Pancreas (tissue), 10 donors: ENCODE measurements at regions not wholly inside any gene's neighbourhood (a gene's known extent, or its start where the extent isn't known, plus 50 kb on each side); places are given as distances from the start of the nearest gene placed in this dataset.

Experiments used
- ATAC-seq, 4 donors: fragments of 200-7000 bp; cut with Tn5 transposase; one replicate each; pipeline versions ENCODE4 v1.8.0 to v1.9.1; 2020; ENCODE audit warnings: mild to moderate bottlenecking in 4 of 4, moderate library complexity in 4 of 4
- DNase-seq, 6 donors: peaks; one replicate each; pipeline ENCODE4 v3.0.0-alpha.2; 2020
- FAIRE-seq: peaks from 2 replicates; lab custom pipeline; 2012; peaks lifted over from hg19 to GRCh38; lab: Jason Lieb, UNC
- H3K27ac ChIP-seq, 4 donors: fragments of 200-600 bp; sonication (generic); 1 replicate in 3 of 4; 2 replicates in 1 of 4; pipeline versions ENCODE4 v1.5.0 to v1.8.0; 2020
- H3K27me3 ChIP-seq, 4 donors: fragments of 200-600 bp; one replicate each; pipeline ENCODE4 v1.8.0; 2021
- H3K36me3 ChIP-seq, 3 donors: fragments of 200-600 bp; sonication (generic) in 1 of 3; one replicate each; pipeline versions ENCODE4 v1.5.0 to v1.8.0; 2020 to 2021
- H3K4me1 ChIP-seq, 3 donors: fragments of 200-600 bp; one replicate each; pipeline ENCODE4 v1.8.0; 2021
- H3K4me3 ChIP-seq, 4 donors: fragments of 200-600 bp; sonication (generic) in 2 of 4; one replicate each; pipeline versions ENCODE4 v1.5.0 to v1.8.0; 2020 to 2021
- H3K9me3 ChIP-seq, 4 donors: fragments of 200-600 bp; one replicate each; pipeline ENCODE4 v1.8.0; 2021
- whole genome bisulfite sequencing, 2 donors: extraction: QIAGEN DNeasy Blood & Tissue Kit; methylation state at CpG; one replicate each; pipeline ENCODE4 v1.1.7; 2013; 5-methylcytosine and 5-hydroxymethylcytosine counted together
- intact Hi-C, 3 donors: fragments of 100-400 bp; cut with DNase I; formaldehyde crosslinking; loops; one replicate each; pipeline versions ENCODE4 v1.11.1 to v1.14.2; 2022
- TF ChIP-seq, protein P1 (sequence below), 4 donors: fragments of 200-600 bp; sonication (generic) in 3 of 4; IDR thresholded peaks; one replicate each; pipeline versions ENCODE4 v1.5.0 to v1.8.0; 2021; ENCODE audit warnings: antibody characterized with exemption in 4 of 4
- donor health status: healthy with polysubstance abuse.
- donor health status: DM: no; HTN: no; CAD: no; lungs with moderate emphysema.
- donor health status: DM: no; HTN: no; CAD: no.
- donor health status: control.
- donor health status: control.
- donor health status: Bipolar disorder and iron deficiency.
- donor health status: DM: yes; HTN: yes; CAD: no.
- donor health status: DM: no; HTN: no; CAD: no.
- donor health status: DM: no; HTN: no; CAD: no.
- donor health status: DM: yes; HTN: yes; CAD: no.

DNA sequence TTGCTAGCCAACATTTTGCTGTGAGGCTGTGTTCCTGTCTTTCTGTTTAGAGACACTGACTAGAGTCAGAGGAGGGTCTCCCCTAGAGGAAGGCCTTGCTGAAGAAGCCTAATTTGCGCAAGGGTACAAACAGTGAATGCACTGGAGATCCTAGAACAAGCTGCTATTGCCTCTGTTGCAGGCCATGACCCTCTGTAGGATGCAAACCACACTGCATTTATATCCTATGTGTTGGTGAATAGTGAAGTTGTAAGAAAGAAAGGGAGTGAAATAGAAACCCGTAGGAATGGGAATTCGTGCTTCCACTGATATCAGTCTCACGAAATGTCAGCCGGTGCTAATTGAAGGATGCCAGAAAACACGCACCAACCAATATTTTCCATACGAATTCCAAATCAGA, 88.2 kb downstream of the GJA1 start:
- no peaks in the 10 kb centered on the region for H3K4me1 ChIP-seq
- FAIRE-seq = no peak
- H3K27ac ChIP-seq = no peak overlapping the region
- ATAC-seq = no peak
- H3K4me3 ChIP-seq = no peak overlapping the region
- no peaks in the 10 kb centered on the region for H3K36me3 ChIP-seq
- intact Hi-C loops = no loop called here
- TF ChIP-seq, protein P1, sequence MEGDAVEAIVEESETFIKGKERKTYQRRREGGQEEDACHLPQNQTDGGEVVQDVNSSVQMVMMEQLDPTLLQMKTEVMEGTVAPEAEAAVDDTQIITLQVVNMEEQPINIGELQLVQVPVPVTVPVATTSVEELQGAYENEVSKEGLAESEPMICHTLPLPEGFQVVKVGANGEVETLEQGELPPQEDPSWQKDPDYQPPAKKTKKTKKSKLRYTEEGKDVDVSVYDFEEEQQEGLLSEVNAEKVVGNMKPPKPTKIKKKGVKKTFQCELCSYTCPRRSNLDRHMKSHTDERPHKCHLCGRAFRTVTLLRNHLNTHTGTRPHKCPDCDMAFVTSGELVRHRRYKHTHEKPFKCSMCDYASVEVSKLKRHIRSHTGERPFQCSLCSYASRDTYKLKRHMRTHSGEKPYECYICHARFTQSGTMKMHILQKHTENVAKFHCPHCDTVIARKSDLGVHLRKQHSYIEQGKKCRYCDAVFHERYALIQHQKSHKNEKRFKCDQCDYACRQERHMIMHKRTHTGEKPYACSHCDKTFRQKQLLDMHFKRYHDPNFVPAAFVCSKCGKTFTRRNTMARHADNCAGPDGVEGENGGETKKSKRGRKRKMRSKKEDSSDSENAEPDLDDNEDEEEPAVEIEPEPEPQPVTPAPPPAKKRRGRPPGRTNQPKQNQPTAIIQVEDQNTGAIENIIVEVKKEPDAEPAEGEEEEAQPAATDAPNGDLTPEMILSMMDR (IDR thresholded peaks at IDR 0.05) = no peak
- no peak for DNase-seq
- WGBS, 2 donors = 87 to 94% methylated on average over 7 of the region's 7 CpGs
- H3K27me3 ChIP-seq = no peaks in the 10 kb centered on the region
- H3K9me3 ChIP-seq = no peaks in the 10 kb centered on the region

GRCh38 chr6:121526282-121526681, 90.8 kb downstream of the GJA1 start:
- no peak for ATAC-seq
- DNase-seq = no peak
- no peaks in the 10 kb centered on the region for H3K36me3 ChIP-seq
- H3K27ac ChIP-seq = no peak overlapping the region
- WGBS, 2 donors = 89 to 94% methylated on average over 1 of the region's 1 CpG
- no peaks in the 10 kb centered on the region for H3K9me3 ChIP-seq
- no peak overlapping the region for H3K4me3 ChIP-seq
- FAIRE-seq = no peak
- intact Hi-C loops = no loop called here
- H3K4me1 ChIP-seq = no peaks in the 10 kb centered on the region
- TF ChIP-seq, protein P1 (IDR thresholded peaks at IDR 0.05) = no peak
- no peaks in the 10 kb centered on the region for H3K27me3 ChIP-seq

- 8% methylated on average over 4 of the region's 4 CpGs for WGBS, 2 donors
- no peaks in the 10 kb centered on the region for H3K36me3 ChIP-seq
- FAIRE-seq = no peak
- H3K27me3 ChIP-seq = no peaks in the 10 kb centered on the region
- no peak overlapping the region for H3K27ac ChIP-seq
- no peak for DNase-seq
- intact Hi-C loops = no loop called here
- no peak overlapping the region for H3K4me3 ChIP-seq
- TF ChIP-seq, protein P1 (IDR thresholded peaks at IDR 0.05) = no peak
- H3K9me3 ChIP-seq = no peaks in the 10 kb centered on the region
- peak; percentile 33 to 51 (median 41) for ATAC-seq
- peaks cover 0 to 20% (median 7%) of the 10 kb centered on the region in 3 donors for H3K4me1 ChIP-seq
These were observed 96.3 kb downstream of the GJA1 start for GRCh38 chr6:121531658-121532169.

DNA sequence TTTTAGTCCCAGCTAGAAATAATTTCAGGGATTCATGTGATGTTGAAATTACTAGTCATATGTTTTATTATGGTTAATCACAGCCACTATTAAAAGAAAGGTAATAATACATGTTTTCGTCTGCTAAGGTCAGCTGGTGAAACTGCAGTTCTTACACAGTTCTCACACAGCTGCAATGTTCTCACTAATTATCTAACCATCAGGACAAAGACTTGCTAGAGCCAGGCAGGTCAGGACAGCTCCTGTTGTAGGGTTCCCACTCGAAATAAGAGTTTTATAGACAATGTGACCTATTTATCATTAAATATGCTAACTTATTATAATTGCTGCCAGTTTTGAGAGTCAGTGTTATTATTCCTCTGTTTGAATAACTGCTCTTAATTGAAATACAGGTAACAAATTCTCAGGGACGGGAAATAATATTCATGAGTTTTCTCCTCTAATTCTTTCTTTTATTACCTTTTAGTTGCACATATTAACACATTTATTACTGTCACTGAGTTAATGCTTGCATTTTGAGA, 97.9 kb downstream of the GJA1 start:
- WGBS, 2 donors = 37 to 40% methylated on average over 3 of the region's 3 CpGs
- no peak overlapping the region for H3K4me3 ChIP-seq
- H3K27me3 ChIP-seq = no peaks in the 10 kb centered on the region
- no peak for FAIRE-seq
- intact Hi-C loops = no loop called here
- no peak overlapping the region for H3K27ac ChIP-seq
- H3K9me3 ChIP-seq = no peaks in the 10 kb centered on the region
- ATAC-seq = peak; percentile 84 to 94 (median 86)
- H3K4me1 ChIP-seq = peaks cover 3 to 20% (median 10%) of the 10 kb centered on the region in 3 donors
- DNase-seq = peak in 1 of 6 donors; percentile 10
- H3K36me3 ChIP-seq = no peaks in the 10 kb centered on the region
- TF ChIP-seq, protein P1 (IDR thresholded peaks at IDR 0.05) = no peak

DNA sequence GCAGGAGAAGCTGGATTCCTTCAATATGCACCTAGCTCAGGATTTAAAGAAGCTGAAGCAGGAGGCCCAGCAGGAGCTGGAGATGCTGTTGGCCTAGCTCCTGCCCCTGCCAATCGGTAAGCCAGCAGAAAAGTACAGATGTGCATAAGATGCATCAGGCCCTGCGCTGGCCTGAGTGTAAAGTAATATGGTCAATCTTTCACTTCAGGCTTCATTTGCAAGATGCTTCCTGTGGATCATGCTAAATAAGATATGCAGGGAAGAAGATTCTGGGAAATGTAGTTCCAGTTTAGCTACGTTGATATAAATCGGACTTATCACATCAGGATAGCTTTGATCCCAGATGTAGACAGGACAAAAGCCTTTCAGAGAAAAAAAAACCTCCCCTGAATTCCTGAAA, 100.3 kb downstream of the GJA1 start:
- no peak overlapping the region for H3K27ac ChIP-seq
- intact Hi-C loops = no loop called here
- FAIRE-seq (no peak), DNase-seq (no peak), ATAC-seq (no peak)
- H3K4me3 ChIP-seq = no peak overlapping the region
- no peaks in the 10 kb centered on the region for H3K9me3 ChIP-seq
- TF ChIP-seq, protein P1 (IDR thresholded peaks at IDR 0.05) = no peak
- WGBS, 2 donors = 91 to 92% methylated on average over 4 of the region's 4 CpGs
- H3K36me3 ChIP-seq = no peaks in the 10 kb centered on the region
- peaks cover 3 to 34% (median 22%) of the 10 kb centered on the region in 3 donors for H3K4me1 ChIP-seq
- no peaks in the 10 kb centered on the region for H3K27me3 ChIP-seq
